CD4-positive, CD25-positive, alpha-beta regulatory T cell (primary cell): ENCODE measurements at regions not wholly inside any gene's neighbourhood (a gene's known extent, or its start where the extent isn't known, plus 50 kb on each side); places are given as distances from the start of the nearest gene placed in this dataset.

Source experiments
- ATAC-seq, 2 donors: fragments of 150-1000 bp; cut with Tn5 transposase; one replicate each; pipeline ENCODE4 v1.10.0; 2021; ENCODE audit warnings: low read depth in 2 of 2, moderate number of reproducible peaks in 2 of 2, moderate library complexity in 1 of 2
- DNase-seq, 3 donors: peaks; one replicate each; pipeline versions ENCODE4 v3.0.0 to v3.0.0-alpha.2; 2012 to 2022; ENCODE audit warnings: mixed read lengths in 1 of 3
- H3K27ac ChIP-seq: one replicate; pipeline ENCODE4 v1.7.0; 2013; ENCODE audit warnings: mild to moderate bottlenecking, low read length; ENCODE audit not compliant: insufficient read depth, poor library complexity, severe bottlenecking
- H3K27me3 ChIP-seq: one replicate; pipeline ENCODE4 v1.7.0; 2013; ENCODE audit warnings: low read length; ENCODE audit not compliant: control insufficient read depth, insufficient read depth
- H3K36me3 ChIP-seq: one replicate; pipeline ENCODE4 v1.7.0; 2013; ENCODE audit warnings: mild to moderate bottlenecking, low read length, moderate library complexity; ENCODE audit not compliant: control insufficient read depth, insufficient read depth
- H3K4me1 ChIP-seq: 2 replicates; pipeline ENCODE4 v1.7.0; 2013; ENCODE audit warnings: mild to moderate bottlenecking, low read length; ENCODE audit not compliant: insufficient read depth, control insufficient read depth, poor library complexity, severe bottlenecking
- H3K4me3 ChIP-seq: one replicate; pipeline ENCODE4 v1.7.0; 2013; ENCODE audit warnings: low read depth, mild to moderate bottlenecking, low read length, moderate library complexity
- H3K9me3 ChIP-seq, 2 experiments: 1 replicate in 1 of 2; 2 replicates in 1 of 2; pipeline ENCODE4 v1.7.0; 2013; ENCODE audit warnings: low read length in 2 of 2, mild to moderate bottlenecking in 1 of 2, moderate library complexity in 1 of 2; ENCODE audit not compliant: control insufficient read depth in 2 of 2
- H3K27ac Mint-ChIP-seq, 3 donors: one replicate each; pipeline ENCODE4 v1.8.0; 2020 to 2022; ENCODE audit warnings: mild to moderate bottlenecking in 3 of 3, mixed read lengths in 3 of 3, moderate library complexity in 2 of 3
- H3K27me3 Mint-ChIP-seq: one replicate; pipeline ENCODE4 v1.8.0; 2022; ENCODE audit warnings: mild to moderate bottlenecking, mixed read lengths
- H3K36me3 Mint-ChIP-seq: one replicate; pipeline ENCODE4 v1.8.0; 2020; ENCODE audit warnings: mixed read lengths
- H3K4me1 Mint-ChIP-seq, 4 donors: one replicate each; pipeline ENCODE4 v1.8.0; 2020 to 2022; ENCODE audit warnings: mixed read lengths in 4 of 4, mild to moderate bottlenecking in 1 of 4
- H3K4me3 Mint-ChIP-seq, 4 donors: one replicate each; pipeline ENCODE4 v1.8.0; 2020 to 2022; ENCODE audit warnings: mild to moderate bottlenecking in 4 of 4, mixed read lengths in 4 of 4, moderate library complexity in 3 of 4
- H3K9me3 Mint-ChIP-seq, 7 donors: one replicate each; pipeline ENCODE4 v1.8.0; 2020 to 2022; ENCODE audit warnings: mixed read lengths in 7 of 7, mild to moderate bottlenecking in 3 of 7, moderate library complexity in 2 of 7

- H3K4me1 ChIP-seq, result no peaks in the 10 kb centered on the region
- no peak for ATAC-seq
- H3K36me3 ChIP-seq, result no peaks in the 10 kb centered on the region
- H3K9me3 ChIP-seq, result no peaks in the 10 kb centered on the region
- no peak for DNase-seq
- H3K27ac ChIP-seq, result no peak overlapping the region
- Mint-ChIP-seq H3K27ac (no peak overlapping the region), H3K4me1 (no peaks in the 10 kb centered on the region), H3K9me3 (peaks cover 0 to 3% (median 0%) of the 10 kb centered on the region in 7 donors), H3K27me3 (peaks cover 36% of the 10 kb centered on the region), H3K36me3 (no peaks in the 10 kb centered on the region), H3K4me3 (no peak overlapping the region)
- H3K4me3 ChIP-seq, result no peak overlapping the region
- peaks cover 7% of the 10 kb centered on the region for H3K27me3 ChIP-seq
Measured at GRCh38 chr10:89134963-89135362, 72.2 kb downstream of the CH25H start.

- Histone ChIP-seq H3K27me3 (peaks cover 9% of the 10 kb centered on the region), H3K36me3 (no peaks in the 10 kb centered on the region), H3K9me3 (no peaks in the 10 kb centered on the region), H3K27ac (no peak overlapping the region), H3K4me3 (no peak overlapping the region), H3K4me1 (no peaks in the 10 kb centered on the region)
- DNase-seq (no peak), ATAC-seq (no peak)
- no peaks in the 10 kb centered on the region for H3K4me1 Mint-ChIP-seq
- no peaks in the 10 kb centered on the region for H3K9me3 Mint-ChIP-seq
- H3K27me3 Mint-ChIP-seq, result peaks cover 33% of the 10 kb centered on the region
- no peaks in the 10 kb centered on the region for H3K36me3 Mint-ChIP-seq
- no peak overlapping the region for H3K4me3 Mint-ChIP-seq
- no peak overlapping the region for H3K27ac Mint-ChIP-seq
Measured at GRCh38 chr10:89129911-89130310, 77.2 kb downstream of the CH25H start.

DNA sequence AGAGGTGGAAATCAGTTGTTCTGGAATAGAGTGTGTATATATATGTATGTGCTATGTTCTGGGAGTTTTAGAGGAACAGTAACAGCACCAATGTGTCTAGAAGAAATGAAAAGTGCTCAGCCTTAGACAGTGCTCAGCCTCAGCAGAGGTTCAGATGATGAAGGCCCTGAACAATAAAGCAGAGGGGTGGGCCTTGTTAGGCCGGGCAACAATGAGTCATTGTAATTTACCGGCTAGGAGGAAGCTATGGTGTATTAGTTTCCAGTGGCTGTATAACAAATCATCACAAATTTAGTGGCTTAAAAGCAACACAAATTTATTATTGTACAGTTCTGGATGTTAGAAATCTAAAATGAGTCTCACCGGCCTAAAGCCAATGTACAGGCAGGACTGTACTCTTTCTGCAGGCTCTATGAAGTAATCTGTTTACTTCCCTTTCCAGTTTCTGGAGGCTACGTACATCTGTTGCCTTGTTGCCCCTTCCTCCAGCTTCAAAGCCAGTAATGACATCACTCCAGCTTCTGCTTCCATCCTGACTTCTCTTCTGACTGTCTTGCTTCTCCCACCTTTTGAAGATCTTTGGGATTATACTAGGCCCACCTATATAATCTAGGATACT, 84.6 kb downstream of the CH25H start:
- no peaks in the 10 kb centered on the region for H3K36me3 ChIP-seq
- H3K36me3 Mint-ChIP-seq, result no peaks in the 10 kb centered on the region

DNA sequence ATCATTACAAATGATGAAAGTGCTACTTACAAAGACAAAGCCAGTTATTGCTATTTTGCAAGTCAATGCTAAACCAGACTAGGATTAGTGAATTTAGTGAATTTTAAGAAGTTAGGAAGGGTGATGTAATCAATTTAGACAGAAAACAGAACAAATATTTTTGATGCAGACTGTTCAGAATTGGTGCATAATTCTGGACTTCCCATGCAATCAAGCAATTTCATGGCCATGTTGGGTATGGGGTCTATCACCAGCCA, 85.4 kb downstream of the CH25H start:
- no peaks in the 10 kb centered on the region for H3K4me1 Mint-ChIP-seq
- DNase-seq (no peak), ATAC-seq (no peak)
- H3K9me3 Mint-ChIP-seq, result no peaks in the 10 kb centered on the region
- H3K27ac Mint-ChIP-seq, result no peak overlapping the region
- Histone ChIP-seq H3K4me1 (no peaks in the 10 kb centered on the region), H3K27me3 (peaks cover 10% of the 10 kb centered on the region), H3K9me3 (no peaks in the 10 kb centered on the region), H3K36me3 (no peaks in the 10 kb centered on the region), H3K27ac (no peak overlapping the region), H3K4me3 (no peak overlapping the region)
- no peak overlapping the region for H3K4me3 Mint-ChIP-seq
- no peaks in the 10 kb centered on the region for H3K36me3 Mint-ChIP-seq
- H3K27me3 Mint-ChIP-seq, result peaks cover 25% of the 10 kb centered on the region

More for the DNA sequence above, 84.6 kb downstream of the CH25H start:
- H3K27ac Mint-ChIP-seq, result no peak overlapping the region
- H3K27me3 ChIP-seq, result peaks cover 15% of the 10 kb centered on the region
- H3K4me3 Mint-ChIP-seq, result no peak overlapping the region
- no peaks in the 10 kb centered on the region for H3K9me3 Mint-ChIP-seq
- ATAC-seq (peak; percentile 42 to 62), DNase-seq (no peak)
- H3K4me1 Mint-ChIP-seq, result no peaks in the 10 kb centered on the region
- no peak overlapping the region for H3K4me3 ChIP-seq
- H3K27me3 Mint-ChIP-seq, result peaks cover 25% of the 10 kb centered on the region
- H3K4me1 ChIP-seq, result no peaks in the 10 kb centered on the region
- no peaks in the 10 kb centered on the region for H3K9me3 ChIP-seq
- no peak overlapping the region for H3K27ac ChIP-seq

- Mint-ChIP-seq H3K9me3 (peaks cover 0 to 1% (median 0%) of the 10 kb centered on the region in 7 donors), H3K27ac (no peak overlapping the region), H3K36me3 (no peaks in the 10 kb centered on the region), H3K27me3 (peaks cover 25% of the 10 kb centered on the region), H3K4me3 (no peak overlapping the region), H3K4me1 (no peaks in the 10 kb centered on the region)
- H3K27me3 ChIP-seq, result peaks cover 10% of the 10 kb centered on the region
- ATAC-seq (no peak), DNase-seq (no peak)
- H3K9me3 ChIP-seq, result no peaks in the 10 kb centered on the region
- no peak overlapping the region for H3K27ac ChIP-seq
- H3K4me3 ChIP-seq, result no peak overlapping the region
- H3K4me1 ChIP-seq, result no peaks in the 10 kb centered on the region
- H3K36me3 ChIP-seq, result no peaks in the 10 kb centered on the region
Measured at GRCh38 chr10:89120931-89121763, 86.0 kb downstream of the CH25H start.

- Mint-ChIP-seq H3K4me3 (no peak overlapping the region), H3K36me3 (no peaks in the 10 kb centered on the region), H3K4me1 (no peaks in the 10 kb centered on the region), H3K27me3 (peaks cover 29% of the 10 kb centered on the region), H3K9me3 (peaks cover 0 to 2% (median 0%) of the 10 kb centered on the region in 7 donors), H3K27ac (no peak overlapping the region)
- Histone ChIP-seq H3K9me3 (no peaks in the 10 kb centered on the region), H3K4me3 (no peak overlapping the region), H3K27me3 (peaks cover 9% of the 10 kb centered on the region), H3K4me1 (no peaks in the 10 kb centered on the region), H3K27ac (no peak overlapping the region), H3K36me3 (no peaks in the 10 kb centered on the region)
- DNase-seq (no peak), ATAC-seq (no peak)
Measured at GRCh38 chr10:89119651-89120050, 87.5 kb downstream of the CH25H start.

DNA sequence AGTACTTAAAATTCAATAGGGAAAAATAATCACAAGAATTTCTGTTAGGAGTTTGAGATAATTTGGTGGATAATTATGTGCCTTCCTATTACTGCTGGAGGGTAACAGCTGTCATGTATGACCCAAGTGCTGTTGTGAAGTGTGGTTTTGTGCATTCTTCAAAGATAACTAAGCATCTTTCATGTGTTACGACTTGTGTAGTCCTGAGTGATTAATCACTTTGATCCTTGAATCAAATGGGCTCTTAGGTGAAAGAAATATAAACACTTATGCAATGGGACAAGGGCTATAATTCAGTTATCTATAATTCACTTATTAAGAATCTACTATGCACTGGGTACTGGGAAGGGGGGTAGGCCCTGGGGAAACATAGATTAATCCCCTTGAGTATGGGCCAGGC, 89.0 kb downstream of the CH25H start:
- no peak for ATAC-seq
- no peaks in the 10 kb centered on the region for H3K36me3 ChIP-seq

More for the DNA sequence above, 89.0 kb downstream of the CH25H start:
- Mint-ChIP-seq H3K36me3 (no peaks in the 10 kb centered on the region), H3K4me3 (no peak overlapping the region), H3K27me3 (peaks cover 22% of the 10 kb centered on the region), H3K27ac (no peak overlapping the region), H3K9me3 (peaks cover 0 to 4% (median 0%) of the 10 kb centered on the region in 7 donors), H3K4me1 (no peaks in the 10 kb centered on the region)
- Histone ChIP-seq H3K27me3 (peaks cover 12% of the 10 kb centered on the region), H3K27ac (no peak overlapping the region), H3K4me1 (no peaks in the 10 kb centered on the region), H3K4me3 (no peak overlapping the region), H3K9me3 (no peaks in the 10 kb centered on the region)
- DNase-seq, result no peak
